Epithelial cell of proximal tubule (primary cell): ENCODE measurements at regions not wholly inside any gene's neighbourhood (a gene's known extent, or its start where the extent isn't known, plus 50 kb on each side); places are given as distances from the start of the nearest gene placed in this dataset.

Experiments
- DNase-seq: peaks from one replicate; pipeline ENCODE4 v3.0.0-alpha.2; 2011; ENCODE audit warnings: low read depth
- H3K4me3 ChIP-seq: 2 replicates; pipeline ENCODE4 v1.5.1; 2011; ENCODE audit warnings: low read depth, mild to moderate bottlenecking, low read length
- CTCF ChIP-seq: conservative IDR thresholded peaks from 2 replicates; pipeline ENCODE4 v1.5.1; 2012; ENCODE audit warnings: low read depth, mild to moderate bottlenecking, low read length

- no peak for DNase-seq
- TF ChIP-seq CTCF = no peak
- H3K4me3 ChIP-seq = no peak overlapping the region
These were observed 227.9 kb downstream of the SPATA31D1 start for GRCh38 chr9:82216435-82216834.

GRCh38 chr9:82223442-82223841 lies 234.9 kb downstream of the SPATA31D1 start:
- H3K4me3 ChIP-seq = no peak overlapping the region
- TF ChIP-seq CTCF = no peak
- DNase-seq = no peak

GRCh38 chr9:82231411-82231810 lies 242.8 kb downstream of the SPATA31D1 start:
- no peak for DNase-seq
- TF ChIP-seq CTCF = no peak
- H3K4me3 ChIP-seq = no peak overlapping the region

- H3K4me3 ChIP-seq = no peak overlapping the region
- DNase-seq = no peak
- TF ChIP-seq CTCF = no peak
These were observed 245.8 kb downstream of the SPATA31D1 start for GRCh38 chr9:82234160-82234943.

GRCh38 chr9:82242285-82242963 lies 253.9 kb downstream of the SPATA31D1 start:
- no peak overlapping the region for H3K4me3 ChIP-seq
- DNase-seq = no peak
- no peak for TF ChIP-seq CTCF

GRCh38 chr9:82247318-82247717 lies 258.7 kb downstream of the SPATA31D1 start:
- no peak overlapping the region for H3K4me3 ChIP-seq
- TF ChIP-seq CTCF = no peak
- no peak for DNase-seq

- no peak overlapping the region for H3K4me3 ChIP-seq
- DNase-seq = no peak
- TF ChIP-seq CTCF = no peak
These were observed 263.5 kb downstream of the SPATA31D1 start for GRCh38 chr9:82252116-82252515.
